SK-N-SH (cell line): ENCODE measurements at regions not wholly inside any gene's neighbourhood (a gene's known extent, or its start where the extent isn't known, plus 50 kb on each side); places are given as distances from the start of the nearest gene placed in this dataset.

ENCODE experiments used
- CTCF ChIA-PET: fragments of 300-600, 350-600 bp; formaldehyde crosslinking; extraction: SDS; loops from one replicate; lab custom pipeline; 2021; lab: Yijun Ruan, JAX
- POLR2A ChIA-PET: fragments of 350-600 bp; sonication (Branson Sonifier 250); formaldehyde crosslinking; extraction: SDS; loops from one replicate; lab custom pipeline; 2020; ENCODE audit warnings: antibody characterized with exemption, inconsistent platforms; lab: Yijun Ruan, JAX
- DNase-seq: peaks from one replicate; pipeline ENCODE4 v3.0.0; 2012
- H2AFZ ChIP-seq: fragments of 200-600 bp; sonication (generic); 2 replicates; pipeline ENCODE4 v1.8.1; 2016; ENCODE audit warnings: antibody characterized with exemption, mild to moderate bottlenecking, low read depth
- H3F3A ChIP-seq: fragments of 200-600 bp; sonication (generic); replicated peaks from 2 replicates; pipeline ENCODE3; 2016; ENCODE audit warnings: antibody characterized with exemption, mild to moderate bottlenecking; ENCODE audit not compliant: insufficient read depth
- H3K27ac ChIP-seq, 2 experiments: fragments of 200-500 bp in 1 of 2; fragments of 200-600 bp in 1 of 2; sonication (Bioruptor generic) in 1 of 2; sonication (generic), shearing (Covaris generic) in 1 of 2; 2 replicates each; pipeline versions ENCODE4 v1.5.1 to v1.6.1; 2014 to 2016; ENCODE audit warnings: low read depth in 2 of 2, inconsistent platforms in 1 of 2, low read length in 1 of 2, mild to moderate bottlenecking in 1 of 2, mixed read lengths in 1 of 2
- H3K27me3 ChIP-seq: fragments of 200-600 bp; sonication (generic), shearing (Covaris generic); 2 replicates; pipeline ENCODE4 v1.6.1; 2016; ENCODE audit warnings: mixed run types; ENCODE audit not compliant: insufficient read depth
- H3K36me3 ChIP-seq, 2 experiments: fragments of 200-500 bp in 1 of 2; fragments of 200-600 bp in 1 of 2; sonication (Bioruptor generic) in 1 of 2; sonication (generic) in 1 of 2; replicated peaks in 1 of 2; 2 replicates each; pipeline versions ENCODE3 to v1.5.1; 2014 to 2016; ENCODE audit warnings: low read length in 1 of 2, mild to moderate bottlenecking in 1 of 2; ENCODE audit not compliant: insufficient read depth in 2 of 2, control insufficient read depth in 1 of 2
- H3K4me1 ChIP-seq, 2 experiments: fragments of 200-500 bp in 1 of 2; fragments of 200-600 bp in 1 of 2; sonication (Bioruptor generic) in 1 of 2; sonication (generic), shearing (Covaris generic) in 1 of 2; 2 replicates each; pipeline versions ENCODE4 v1.5.1 to v1.6.1; 2014 to 2016; ENCODE audit warnings: low read depth in 1 of 2, low read length in 1 of 2, mixed run types in 1 of 2; ENCODE audit not compliant: insufficient read depth in 2 of 2, control insufficient read depth in 1 of 2
- H3K4me2 ChIP-seq: fragments of 200-600 bp; sonication (generic), shearing (Covaris generic); 2 replicates; pipeline ENCODE4 v1.6.1; 2017; ENCODE audit warnings: mixed run types
- H3K4me3 ChIP-seq, 2 experiments: fragments of 200-500 bp in 1 of 2; fragments of 200-600 bp in 1 of 2; sonication (Bioruptor generic) in 1 of 2; sonication (generic), shearing (Covaris generic) in 1 of 2; 2 replicates each; pipeline versions ENCODE4 v1.5.1 to v1.8.1; 2014 to 2016; ENCODE audit warnings: low read depth in 2 of 2, inconsistent platforms in 1 of 2, low read length in 1 of 2, mild to moderate bottlenecking in 1 of 2, mixed read lengths in 1 of 2, moderate library complexity in 1 of 2
- H3K79me2 ChIP-seq: fragments of 200-600 bp; sonication (generic); 2 replicates; pipeline ENCODE4 v1.8.1; 2017; ENCODE audit warnings: mild to moderate bottlenecking; ENCODE audit not compliant: insufficient read depth
- H3K9ac ChIP-seq: fragments of 200-600 bp; sonication (generic); 2 replicates; pipeline ENCODE4 v1.6.1; 2017; ENCODE audit warnings: mixed run types
- H3K9me2 ChIP-seq: fragments of 200-600 bp; sonication (generic); 2 replicates; pipeline ENCODE4 v1.6.1; 2017; ENCODE audit warnings: mixed run types
- H3K9me3 ChIP-seq: fragments of 200-600 bp; sonication (generic); 2 replicates; pipeline ENCODE4 v1.6.1; 2017; ENCODE audit warnings: mixed run types, mild to moderate bottlenecking, moderate library complexity
- H4K20me1 ChIP-seq: fragments of 200-600 bp; sonication (generic); 2 replicates; pipeline ENCODE4 v1.6.1; 2017; ENCODE audit warnings: mild to moderate bottlenecking, mixed run types; ENCODE audit not compliant: insufficient read depth
- CHD2 ChIP-seq: fragments of 150-350 bp; IDR thresholded peaks from 2 replicates; pipeline ENCODE4 v1.6.1; 2018; ENCODE audit warnings: low read length; ENCODE audit not compliant: partially characterized antibody
- EP300 ChIP-seq, 2 experiments: IDR thresholded peaks; 2 replicates each; pipeline versions ENCODE4 v1.4.0 to v1.6.1; 2012; ENCODE audit warnings: borderline replicate concordance in 1 of 2, low read depth in 1 of 2, low read length in 1 of 2
- EZH2phosphoT487 ChIP-seq: fragments of 200-600 bp; sonication (generic); IDR thresholded peaks from 2 replicates; pipeline ENCODE4 v1.6.1; 2017; ENCODE audit warnings: low read depth, mixed run types, mild to moderate bottlenecking, antibody characterized with exemption, moderate library complexity, borderline replicate concordance
- FOSL2 ChIP-seq: IDR thresholded peaks from 2 replicates; pipeline ENCODE4 v1.4.0; 2012; ENCODE audit warnings: low read depth, mild to moderate bottlenecking, moderate library complexity, borderline replicate concordance
- GABPA ChIP-seq: IDR thresholded peaks from 2 replicates; pipeline ENCODE4 v1.4.0; 2012; ENCODE audit warnings: low read depth, mild to moderate bottlenecking
- JUND ChIP-seq: IDR thresholded peaks from 2 replicates; pipeline ENCODE4 v1.4.0; 2012
- MAX ChIP-seq: IDR thresholded peaks from 2 replicates; pipeline ENCODE4 v1.4.0; 2012; ENCODE audit warnings: low read depth
- MEF2A ChIP-seq: IDR thresholded peaks from 2 replicates; pipeline ENCODE4 v1.4.0; 2012; ENCODE audit warnings: low read depth, borderline replicate concordance
- MXI1 ChIP-seq: IDR thresholded peaks from 2 replicates; pipeline ENCODE4 v1.6.1; 2012; ENCODE audit warnings: mild to moderate bottlenecking, low read depth, low read length, improper control_type of control experiment
- NFIC ChIP-seq: IDR thresholded peaks from 2 replicates; pipeline ENCODE4 v1.4.0; 2012; ENCODE audit warnings: borderline replicate concordance
- PBX3 ChIP-seq: IDR thresholded peaks from 2 replicates; pipeline ENCODE4; 2012
- RAD21 ChIP-seq: IDR thresholded peaks from 2 replicates; pipeline ENCODE4 v1.6.1; 2012; ENCODE audit warnings: mild to moderate bottlenecking, low read length
- RFX5 ChIP-seq: IDR thresholded peaks from 2 replicates; pipeline ENCODE4 v1.6.1; 2012; ENCODE audit warnings: mild to moderate bottlenecking, improper control_type of control experiment, low read length
- RXRA ChIP-seq: IDR thresholded peaks from 2 replicates; pipeline ENCODE4 v1.4.0; 2012; ENCODE audit warnings: low read depth, mild to moderate bottlenecking, borderline replicate concordance
- SMC3 ChIP-seq: IDR thresholded peaks from 2 replicates; pipeline ENCODE4 v1.6.1; 2012; ENCODE audit warnings: low read depth, low read length, improper control_type of control experiment
- TCF12 ChIP-seq: IDR thresholded peaks from 2 replicates; pipeline ENCODE4 v1.4.0; 2012
- USF1 ChIP-seq: IDR thresholded peaks from 2 replicates; pipeline ENCODE4 v1.4.0; 2012; ENCODE audit warnings: low read depth, borderline replicate concordance
- USF2 ChIP-seq: fragments of 150-350 bp; IDR thresholded peaks from 2 replicates; pipeline ENCODE4 v1.6.1; 2017; ENCODE audit warnings: antibody characterized with exemption, low read length, low read depth, borderline replicate concordance
- YY1 ChIP-seq: IDR thresholded peaks from 2 replicates; pipeline ENCODE4 v1.4.0; 2012; ENCODE audit warnings: low read depth, mild to moderate bottlenecking
- WGBS: methylation state at CpG from one replicate; pipeline ENCODE4 v1.1.6; 2017; ENCODE audit warnings: low lambda C conversion rate; 5-methylcytosine and 5-hydroxymethylcytosine counted together
- TF ChIP-seq, protein P1 (sequence below): IDR thresholded peaks from 2 replicates; pipeline ENCODE4 v1.6.1; 2012; ENCODE audit warnings: mild to moderate bottlenecking, low read depth, low read length, moderate library complexity

DNA sequence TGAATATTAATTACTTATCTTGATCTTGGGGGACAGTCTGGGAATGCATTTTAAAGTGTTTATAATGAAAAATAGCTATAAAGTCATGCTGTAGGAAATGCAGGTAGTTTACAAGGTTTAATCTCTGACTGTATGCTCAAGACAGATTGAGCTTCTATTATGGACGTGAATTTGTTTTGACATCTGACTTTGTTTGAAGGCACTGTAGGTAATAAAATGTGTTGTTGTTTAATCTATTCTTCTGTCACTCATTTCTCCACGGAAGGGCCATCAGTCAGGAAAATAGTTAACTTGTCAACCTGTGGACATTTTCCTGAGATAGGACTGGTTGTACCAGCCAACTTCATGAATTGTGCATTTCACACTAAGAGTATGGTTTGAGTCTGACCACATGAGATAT lies 893.1 kb upstream of the SLITRK6 start:
- Histone ChIP-seq H3K4me1 (no peaks in the 10 kb centered on the region), H3K4me2 (no peak overlapping the region), H3K4me3 (no peak overlapping the region), H3K9ac (no peak overlapping the region), H3K9me2 (peaks cover 4% of the 10 kb centered on the region; the same call in 1 of the 2 replicates), H3K27me3 (no peaks in the 10 kb centered on the region), H3K36me3 (no peaks in the 10 kb centered on the region), H2AFZ (no peak overlapping the region), H3K9me3 (no peaks in the 10 kb centered on the region), H3F3A (no peaks in the 10 kb centered on the region)
- CTCF ChIA-PET, result interaction anchor here (0.7 kb wide), 1 partner anchor 275 kb away, joined by 3 read pairs; no protein-coding TSS in a partner anchor
- TF ChIP-seq RFX5 (no peak), CHD2 (no peak), JUND (no peak), MEF2A (no peak), SMC3 (no peak), FOSL2 (no peak), EP300 (IDR thresholded peaks at IDR 0.05; ENCODE audit: borderline replicate concordance in 1 of 2, low read depth in 1 of 2, low read length in 1 of 2) (no peak), MXI1 (no peak), PBX3 (no peak), GABPA (no peak), EZH2phosphoT487 (no peak), MAX (no peak), TCF12 (no peak), USF1 (no peak), YY1 (no peak), NFIC (no peak), RXRA (no peak), USF2 (no peak), RAD21 (no peak)
- TF ChIP-seq, protein P1, sequence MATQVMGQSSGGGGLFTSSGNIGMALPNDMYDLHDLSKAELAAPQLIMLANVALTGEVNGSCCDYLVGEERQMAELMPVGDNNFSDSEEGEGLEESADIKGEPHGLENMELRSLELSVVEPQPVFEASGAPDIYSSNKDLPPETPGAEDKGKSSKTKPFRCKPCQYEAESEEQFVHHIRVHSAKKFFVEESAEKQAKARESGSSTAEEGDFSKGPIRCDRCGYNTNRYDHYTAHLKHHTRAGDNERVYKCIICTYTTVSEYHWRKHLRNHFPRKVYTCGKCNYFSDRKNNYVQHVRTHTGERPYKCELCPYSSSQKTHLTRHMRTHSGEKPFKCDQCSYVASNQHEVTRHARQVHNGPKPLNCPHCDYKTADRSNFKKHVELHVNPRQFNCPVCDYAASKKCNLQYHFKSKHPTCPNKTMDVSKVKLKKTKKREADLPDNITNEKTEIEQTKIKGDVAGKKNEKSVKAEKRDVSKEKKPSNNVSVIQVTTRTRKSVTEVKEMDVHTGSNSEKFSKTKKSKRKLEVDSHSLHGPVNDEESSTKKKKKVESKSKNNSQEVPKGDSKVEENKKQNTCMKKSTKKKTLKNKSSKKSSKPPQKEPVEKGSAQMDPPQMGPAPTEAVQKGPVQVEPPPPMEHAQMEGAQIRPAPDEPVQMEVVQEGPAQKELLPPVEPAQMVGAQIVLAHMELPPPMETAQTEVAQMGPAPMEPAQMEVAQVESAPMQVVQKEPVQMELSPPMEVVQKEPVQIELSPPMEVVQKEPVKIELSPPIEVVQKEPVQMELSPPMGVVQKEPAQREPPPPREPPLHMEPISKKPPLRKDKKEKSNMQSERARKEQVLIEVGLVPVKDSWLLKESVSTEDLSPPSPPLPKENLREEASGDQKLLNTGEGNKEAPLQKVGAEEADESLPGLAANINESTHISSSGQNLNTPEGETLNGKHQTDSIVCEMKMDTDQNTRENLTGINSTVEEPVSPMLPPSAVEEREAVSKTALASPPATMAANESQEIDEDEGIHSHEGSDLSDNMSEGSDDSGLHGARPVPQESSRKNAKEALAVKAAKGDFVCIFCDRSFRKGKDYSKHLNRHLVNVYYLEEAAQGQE, result no peak
- TF ChIP-seq, all 33 proteins: peak for 0
- no peaks in the 10 kb centered on the region for H4K20me1 ChIP-seq
- 4% methylated on average over 2 of the region's 2 CpGs for WGBS
- H3K79me2 ChIP-seq, result no peaks in the 10 kb centered on the region
- no peak overlapping the region for H3K27ac ChIP-seq
- DNase-seq, result no peak
- POLR2A ChIA-PET, result no interaction called here
